ENCODE measurements at regions not wholly inside any gene's neighbourhood (a gene's known extent, or its start where the extent isn't known, plus 50 kb on each side); places are given as distances from the start of the nearest gene placed in this dataset.

DNA sequence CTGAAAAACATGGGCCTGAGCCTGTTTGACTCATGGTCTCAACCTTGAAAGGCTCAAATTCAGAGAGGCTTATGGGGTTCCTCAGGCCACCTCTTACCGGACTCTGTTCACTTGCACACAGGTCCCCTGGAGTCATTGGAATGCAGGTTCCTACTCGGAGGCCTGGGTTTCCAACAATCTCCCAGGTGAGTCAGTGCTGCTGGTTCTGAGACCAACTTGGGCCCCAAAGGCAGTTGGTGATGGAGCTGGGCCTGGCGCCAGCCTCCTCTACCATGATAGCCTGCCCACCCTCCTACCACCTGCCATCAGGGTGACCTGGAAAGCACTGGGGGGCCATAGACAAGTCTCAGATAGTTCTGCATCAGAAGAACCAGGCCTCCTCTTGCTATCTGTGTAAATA lies 188.4 kb downstream of the RGS3 start:
- no peak overlapping the region for H2AFZ ChIP-seq (ENCODE audit: low read length)
- no peaks in the 10 kb centered on the region for H3K79me2 ChIP-seq (ENCODE audit: insufficient read depth, low read length)
- no peaks in the 10 kb centered on the region for H3F3A ChIP-seq (ENCODE audit: low read depth)
- H3K27me3 ChIP-seq (ENCODE audit: insufficient read depth, low read length, poor library complexity, severe bottlenecking): no peaks in the 10 kb centered on the region
- no peaks in the 10 kb centered on the region for H3K4me1 ChIP-seq (ENCODE audit: insufficient read depth, low read length, poor library complexity, severe bottlenecking)
- H3K9me3 ChIP-seq (ENCODE audit: insufficient read depth, low read depth, low read length): no peaks in the 10 kb centered on the region
- H3K4me3 ChIP-seq (ENCODE audit: low read length, poor library complexity, severe bottlenecking): no peak overlapping the region
- H4K20me1 ChIP-seq (ENCODE audit: insufficient read depth, low read length, poor library complexity, severe bottlenecking): no peaks in the 10 kb centered on the region
- no peak overlapping the region for H3K9ac ChIP-seq (ENCODE audit: low read depth, low read length, poor library complexity, severe bottlenecking)
- no peaks in the 10 kb centered on the region for H3K36me3 ChIP-seq (ENCODE audit: insufficient read depth, low read length)
- no peaks in the 10 kb centered on the region for H3K9me2 ChIP-seq (replicated peaks; ENCODE audit: low read depth, low read length)
- H3K4me2 ChIP-seq (ENCODE audit: low read depth, low read length, poor library complexity, severe bottlenecking): no peak overlapping the region
- TF ChIP-seq CTCF (conservative IDR thresholded peaks at IDR 0.05; ENCODE audit: low read length): no peak
- TF ChIP-seq EZH2phosphoT487 (IDR thresholded peaks at IDR 0.05; ENCODE audit: borderline replicate concordance): no peak

- Histone ChIP-seq H3K4me3 (ENCODE audit: low read length, poor library complexity, severe bottlenecking) (no peak overlapping the region), H3K36me3 (ENCODE audit: insufficient read depth, low read length) (no peaks in the 10 kb centered on the region), H3K9ac (ENCODE audit: low read depth, low read length, poor library complexity, severe bottlenecking) (no peak overlapping the region), H2AFZ (ENCODE audit: low read length) (no peak overlapping the region), H3K27me3 (ENCODE audit: insufficient read depth, low read length, poor library complexity, severe bottlenecking) (no peaks in the 10 kb centered on the region), H3K4me2 (ENCODE audit: low read depth, low read length, poor library complexity, severe bottlenecking) (no peak overlapping the region), H3K9me2 (replicated peaks; ENCODE audit: low read depth, low read length) (no peaks in the 10 kb centered on the region), H3K4me1 (ENCODE audit: insufficient read depth, low read length, poor library complexity, severe bottlenecking) (no peaks in the 10 kb centered on the region), H3F3A (ENCODE audit: low read depth) (no peaks in the 10 kb centered on the region), H3K79me2 (ENCODE audit: insufficient read depth, low read length) (no peaks in the 10 kb centered on the region), H3K9me3 (ENCODE audit: insufficient read depth, low read depth, low read length) (no peaks in the 10 kb centered on the region), H4K20me1 (ENCODE audit: insufficient read depth, low read length, poor library complexity, severe bottlenecking) (no peaks in the 10 kb centered on the region)
- no peak for TF ChIP-seq CTCF (conservative IDR thresholded peaks at IDR 0.05; ENCODE audit: low read length)
- no peak for TF ChIP-seq EZH2phosphoT487 (IDR thresholded peaks at IDR 0.05; ENCODE audit: borderline replicate concordance)
Observed at GRCh38 chr9:113652355-113653152, 189.0 kb downstream of the RGS3 start.

DNA sequence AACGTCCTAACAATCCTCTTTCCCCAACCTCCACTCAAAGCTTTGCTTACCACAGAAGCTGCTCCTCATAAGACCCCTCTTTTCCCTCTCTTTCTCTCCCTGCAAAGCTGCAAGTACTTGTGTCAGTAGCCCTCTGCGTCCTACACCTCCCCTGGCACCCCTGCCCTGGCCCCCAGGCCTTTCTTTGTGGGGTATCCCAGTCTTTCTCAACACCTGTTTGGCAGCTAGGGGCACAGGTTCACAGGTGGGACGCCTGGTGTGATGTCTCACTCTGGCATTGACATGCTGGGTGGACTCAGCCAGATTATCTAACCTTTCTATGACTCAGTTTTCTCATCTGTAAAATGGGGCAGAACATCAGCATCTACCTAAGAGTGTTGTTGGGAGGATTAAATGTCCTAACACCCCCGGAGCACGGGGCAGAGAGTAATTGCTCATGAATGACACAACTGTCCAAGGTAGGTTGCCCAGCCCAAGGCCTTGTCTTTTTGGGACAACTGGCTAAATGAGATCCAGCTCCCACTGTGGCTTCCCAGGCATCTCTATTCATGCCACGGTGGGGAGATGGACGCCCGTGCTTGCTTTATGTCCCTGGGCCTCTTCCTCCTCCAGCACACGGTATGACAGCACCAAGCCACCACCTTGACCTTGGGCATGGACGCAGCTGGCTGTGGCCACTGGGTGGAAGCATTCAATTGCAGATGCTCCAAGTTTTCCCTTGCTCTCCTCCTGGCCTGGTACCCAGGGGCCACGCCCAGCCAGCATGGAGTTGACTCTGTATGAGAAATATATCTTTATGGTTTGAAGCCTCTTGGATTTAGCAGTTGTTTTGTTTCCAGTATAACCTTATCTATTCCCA lies 190.4 kb downstream of the RGS3 start:
- TF ChIP-seq EZH2phosphoT487 (IDR thresholded peaks at IDR 0.05; ENCODE audit: borderline replicate concordance) (no peak), CTCF (conservative IDR thresholded peaks at IDR 0.05; ENCODE audit: low read length) (no peak)
- no peak overlapping the region for H3K4me3 ChIP-seq (ENCODE audit: low read length, poor library complexity, severe bottlenecking)
- no peak overlapping the region for H3K9ac ChIP-seq (ENCODE audit: low read depth, low read length, poor library complexity, severe bottlenecking)
- no peaks in the 10 kb centered on the region for H3K9me2 ChIP-seq (replicated peaks; ENCODE audit: low read depth, low read length)
- no peaks in the 10 kb centered on the region for H4K20me1 ChIP-seq (ENCODE audit: insufficient read depth, low read length, poor library complexity, severe bottlenecking)
- no peaks in the 10 kb centered on the region for H3K36me3 ChIP-seq (ENCODE audit: insufficient read depth, low read length)
- no peaks in the 10 kb centered on the region for H3K9me3 ChIP-seq (ENCODE audit: insufficient read depth, low read depth, low read length)
- no peaks in the 10 kb centered on the region for H3K79me2 ChIP-seq (ENCODE audit: insufficient read depth, low read length)
- H3K27me3 ChIP-seq (ENCODE audit: insufficient read depth, low read length, poor library complexity, severe bottlenecking): no peaks in the 10 kb centered on the region
- H3K4me2 ChIP-seq (ENCODE audit: low read depth, low read length, poor library complexity, severe bottlenecking): no peak overlapping the region
- H3K4me1 ChIP-seq (ENCODE audit: insufficient read depth, low read length, poor library complexity, severe bottlenecking): no peaks in the 10 kb centered on the region
- no peak overlapping the region for H2AFZ ChIP-seq (ENCODE audit: low read length)
- H3F3A ChIP-seq (ENCODE audit: low read depth): no peaks in the 10 kb centered on the region
